ENCODE measurements at regions not wholly inside any gene's neighbourhood (a gene's known extent, or its start where the extent isn't known, plus 50 kb on each side); places are given as distances from the start of the nearest gene placed in this dataset.
"Not testable (repeated sequence)": the region's sequence is repeated elsewhere in the genome, so short reads cannot be mapped to it uniquely, and the experiment has no call there.

DNA sequence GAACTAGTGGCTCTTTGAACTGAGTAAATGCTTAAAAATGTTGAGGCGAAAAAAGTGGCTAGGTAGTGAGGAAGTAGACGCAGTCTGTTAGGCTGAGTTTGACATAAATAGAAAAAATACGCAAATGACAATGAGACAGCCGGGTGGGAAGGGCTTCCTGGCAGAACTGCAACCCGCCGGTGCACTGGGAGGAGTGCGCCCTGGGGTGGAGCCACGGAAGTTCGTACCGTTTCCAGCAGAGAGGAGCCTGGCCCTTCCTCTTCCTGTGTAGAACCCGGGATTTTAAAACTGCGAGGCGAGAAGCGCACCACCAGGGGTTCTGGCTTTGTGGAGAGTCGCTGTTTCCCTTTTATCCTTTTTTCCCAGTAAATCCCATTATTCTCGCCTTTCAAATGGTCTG, 602.6 kb downstream of the PYDC2 start:
- no peak overlapping the region for H3K4me3 ChIP-seq
- no peaks in the 10 kb centered on the region for H3K36me3 ChIP-seq (ENCODE audit: insufficient read depth in 1 of 2, low read depth in 1 of 2)
- WGBS, 3 donors = 28 to 62% (median 34%) methylated on average over 16 of the region's 16 CpGs
- H3K4me1 ChIP-seq = no peaks in the 10 kb centered on the region
- ATAC-seq = no peak
- no peak overlapping the region for H3K27ac ChIP-seq
- peak in 1 of 2 donors; percentile 17 for DNase-seq
- H3K27me3 ChIP-seq (ENCODE audit: insufficient read depth in 3 of 3, low read length in 2 of 3) = no peaks in the 10 kb centered on the region
- H3K9me3 ChIP-seq = no peaks in the 10 kb centered on the region
- intact Hi-C loops (cut with DNase I) = no loop called here
- TF ChIP-seq, protein P1, sequence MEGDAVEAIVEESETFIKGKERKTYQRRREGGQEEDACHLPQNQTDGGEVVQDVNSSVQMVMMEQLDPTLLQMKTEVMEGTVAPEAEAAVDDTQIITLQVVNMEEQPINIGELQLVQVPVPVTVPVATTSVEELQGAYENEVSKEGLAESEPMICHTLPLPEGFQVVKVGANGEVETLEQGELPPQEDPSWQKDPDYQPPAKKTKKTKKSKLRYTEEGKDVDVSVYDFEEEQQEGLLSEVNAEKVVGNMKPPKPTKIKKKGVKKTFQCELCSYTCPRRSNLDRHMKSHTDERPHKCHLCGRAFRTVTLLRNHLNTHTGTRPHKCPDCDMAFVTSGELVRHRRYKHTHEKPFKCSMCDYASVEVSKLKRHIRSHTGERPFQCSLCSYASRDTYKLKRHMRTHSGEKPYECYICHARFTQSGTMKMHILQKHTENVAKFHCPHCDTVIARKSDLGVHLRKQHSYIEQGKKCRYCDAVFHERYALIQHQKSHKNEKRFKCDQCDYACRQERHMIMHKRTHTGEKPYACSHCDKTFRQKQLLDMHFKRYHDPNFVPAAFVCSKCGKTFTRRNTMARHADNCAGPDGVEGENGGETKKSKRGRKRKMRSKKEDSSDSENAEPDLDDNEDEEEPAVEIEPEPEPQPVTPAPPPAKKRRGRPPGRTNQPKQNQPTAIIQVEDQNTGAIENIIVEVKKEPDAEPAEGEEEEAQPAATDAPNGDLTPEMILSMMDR (IDR thresholded peaks at IDR 0.05) = no peak

DNA sequence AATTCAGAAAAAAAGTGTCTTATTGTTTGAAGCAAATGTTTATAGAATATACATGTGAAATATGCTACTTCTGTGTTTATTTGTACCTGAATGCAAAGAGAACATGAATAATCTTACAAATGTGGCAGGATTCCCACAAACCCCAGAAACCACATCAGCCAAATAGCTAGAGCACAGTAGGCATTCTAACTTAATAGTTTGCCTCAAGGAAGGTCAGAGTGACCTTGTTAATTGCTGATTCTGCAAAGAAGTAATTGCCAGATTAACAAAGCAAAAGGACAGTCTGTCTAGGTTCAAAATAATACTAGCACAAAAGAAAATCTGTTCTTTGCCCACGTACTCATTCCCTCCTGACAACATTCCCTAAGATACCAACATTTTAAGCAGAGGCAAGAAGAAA, 604.0 kb downstream of the PYDC2 start:
- ATAC-seq = no peak
- intact Hi-C loops (cut with DNase I) = no loop called here
- TF ChIP-seq, protein P1 (IDR thresholded peaks at IDR 0.05) = no peak

DNA sequence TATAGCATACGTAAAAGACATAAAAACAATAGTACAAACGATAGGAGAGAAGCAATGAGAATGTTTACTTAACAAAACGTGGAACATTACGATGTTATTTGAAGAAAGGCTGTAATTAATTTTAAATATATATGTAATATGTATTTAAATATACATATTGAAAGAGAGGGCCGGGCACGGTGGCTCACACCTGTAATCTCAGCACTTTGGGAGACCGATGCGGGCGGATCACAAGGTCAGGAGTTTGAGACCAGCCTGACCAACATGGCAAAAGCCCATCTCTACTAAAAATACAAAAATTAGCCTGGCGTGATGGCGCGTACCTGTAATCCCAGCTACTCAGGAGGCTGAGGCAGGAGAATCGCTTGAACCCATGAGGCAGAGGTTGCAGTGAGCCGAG, 605.3 kb downstream of the PYDC2 start:
- H3K36me3 ChIP-seq (ENCODE audit: insufficient read depth in 1 of 2, low read depth in 1 of 2); H3K9me3 ChIP-seq; H3K4me1 ChIP-seq; ATAC-seq; H3K4me3 ChIP-seq; DNase-seq; H3K27me3 ChIP-seq (ENCODE audit: insufficient read depth in 3 of 3, low read length in 2 of 3); H3K27ac ChIP-seq; intact Hi-C loops (cut with DNase I): not testable (repeated sequence)
- WGBS, 3 donors = 92 to 94% (median 93%) methylated on average over 14 of the region's 14 CpGs

More for the DNA sequence above, 604.0 kb downstream of the PYDC2 start:
- Histone ChIP-seq H3K4me3 (no peak overlapping the region), H3K4me1 (no peaks in the 10 kb centered on the region), H3K27ac (no peak overlapping the region), H3K9me3 (no peaks in the 10 kb centered on the region), H3K27me3 (ENCODE audit: insufficient read depth in 3 of 3, low read length in 2 of 3) (no peaks in the 10 kb centered on the region), H3K36me3 (ENCODE audit: insufficient read depth in 1 of 2, low read depth in 1 of 2) (no peaks in the 10 kb centered on the region)
- 63 to 71% (median 67%) methylated on average over 1 of the region's 1 CpG for WGBS, 3 donors
- no peak for DNase-seq

DNA sequence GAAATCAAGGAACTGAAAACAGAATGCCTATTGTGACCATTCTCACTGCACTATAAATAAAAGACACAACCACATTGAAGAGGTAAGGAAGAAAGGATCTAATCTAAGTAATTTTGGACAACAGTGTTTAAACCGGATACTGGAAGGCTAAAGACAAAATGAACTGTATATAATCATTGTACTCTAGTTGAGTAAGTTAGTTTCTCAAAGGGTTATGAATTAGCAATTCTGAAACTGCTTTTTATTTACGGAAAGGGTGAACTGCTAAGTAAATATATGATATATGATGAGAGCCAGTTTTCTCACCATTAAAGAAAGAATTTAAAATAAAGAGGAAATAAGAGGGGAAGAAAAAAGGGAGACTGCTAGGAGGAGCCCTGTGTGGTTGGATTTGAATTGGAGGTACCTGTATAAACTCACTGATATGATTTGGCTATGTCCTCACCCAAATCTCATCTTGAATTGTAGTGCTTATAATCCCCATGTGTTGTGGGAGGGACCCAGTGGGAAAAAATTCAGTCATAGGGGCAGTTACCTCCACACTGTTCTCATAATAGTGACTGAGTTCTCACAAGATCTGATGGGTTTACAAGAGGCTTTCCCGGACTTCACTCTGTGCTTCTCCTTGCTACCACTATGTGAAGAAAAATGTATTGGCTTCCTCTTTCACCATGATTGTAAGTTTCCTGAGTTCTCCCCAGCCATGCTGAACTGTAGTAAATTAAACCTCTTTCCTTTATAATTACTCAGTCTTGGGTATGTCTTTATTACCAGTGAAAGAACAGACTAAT, 607.7 kb downstream of the PYDC2 start:
- ATAC-seq (no peak), DNase-seq (no peak)
- Histone ChIP-seq H3K27ac (no peak overlapping the region), H3K4me3 (no peak overlapping the region), H3K36me3 (ENCODE audit: insufficient read depth in 1 of 2, low read depth in 1 of 2) (no peaks in the 10 kb centered on the region), H3K9me3 (no peaks in the 10 kb centered on the region), H3K27me3 (ENCODE audit: insufficient read depth in 3 of 3, low read length in 2 of 3) (no peaks in the 10 kb centered on the region), H3K4me1 (no peaks in the 10 kb centered on the region)
- TF ChIP-seq, protein P1 (IDR thresholded peaks at IDR 0.05) = no peak
- WGBS, 3 donors = 63 to 86% (median 77%) methylated on average over 3 of the region's 3 CpGs
- intact Hi-C loops (cut with DNase I) = no loop called here

DNA sequence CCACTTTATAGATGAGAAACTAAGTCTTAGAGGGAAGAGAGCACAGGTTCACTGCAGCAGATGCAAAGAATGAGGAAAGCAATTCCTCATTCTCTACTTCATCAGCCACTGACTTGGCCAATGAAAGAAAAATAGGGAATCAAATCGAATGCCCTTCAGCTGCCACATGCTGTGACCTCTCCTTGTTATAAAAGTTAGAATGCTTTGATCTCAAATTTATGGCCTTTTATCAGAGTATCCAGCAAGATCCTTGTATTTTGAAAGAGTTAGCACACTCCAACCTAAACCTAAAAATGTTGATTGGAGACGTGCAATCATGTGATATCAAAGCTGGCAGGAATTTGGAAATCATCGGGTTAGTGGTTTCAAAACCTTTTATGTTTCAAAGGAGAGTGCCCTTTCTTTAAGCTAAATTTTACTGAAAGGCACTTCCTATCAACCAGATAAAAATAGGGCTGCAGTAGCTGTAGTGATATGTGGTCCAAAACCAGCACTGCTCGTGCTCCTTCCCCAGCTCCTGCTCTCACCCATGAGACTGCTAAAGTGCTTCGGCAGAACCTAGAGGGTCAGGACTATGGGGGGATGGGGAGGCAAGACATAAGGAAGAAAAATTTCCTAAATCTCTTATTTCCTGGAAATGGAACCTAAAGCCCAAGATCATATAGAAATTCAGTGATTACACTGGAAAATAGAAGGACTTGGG, 617.0 kb downstream of the PYDC2 start:
- Histone ChIP-seq H3K36me3 (ENCODE audit: insufficient read depth in 1 of 2, low read depth in 1 of 2) (no peaks in the 10 kb centered on the region), H3K27me3 (ENCODE audit: insufficient read depth in 3 of 3, low read length in 2 of 3) (no peaks in the 10 kb centered on the region), H3K9me3 (no peaks in the 10 kb centered on the region), H3K4me1 (no peaks in the 10 kb centered on the region), H3K4me3 (no peak overlapping the region), H3K27ac (no peak overlapping the region)
- intact Hi-C loops (cut with DNase I) = no loop called here
- TF ChIP-seq, protein P1 (IDR thresholded peaks at IDR 0.05) = no peak
- DNase-seq (no peak), ATAC-seq (no peak)
- WGBS, 3 donors = 35 to 53% (median 41%) methylated on average over 5 of the region's 5 CpGs
